Medulla oblongata (tissue), 1 donor: ENCODE measurements at regions not wholly inside any gene's neighbourhood (a gene's known extent, or its start where the extent isn't known, plus 50 kb on each side); places are given as distances from the start of the nearest gene placed in this dataset.

Source experiments
- DNase-seq: peaks from one replicate; pipeline ENCODE4 v3.0.0-alpha.2; 2015; ENCODE audit errors: extremely low spot score

- DNase-seq: no peak
Measured at GRCh38 chr18:78770139-78770822, 209.3 kb upstream of the SALL3 start.

- DNase-seq: no peak
Measured at GRCh38 chr18:78770823-78771139, 208.8 kb upstream of the SALL3 start.

GRCh38 chr18:78771496-78772359 lies 207.9 kb upstream of the SALL3 start:
- DNase-seq: no peak

GRCh38 chr18:78772360-78773302 lies 207.0 kb upstream of the SALL3 start:
- no peak for DNase-seq

- no peak for DNase-seq
Measured at GRCh38 chr18:78773303-78773755, 206.3 kb upstream of the SALL3 start.

- no peak for DNase-seq
Measured at GRCh38 chr18:78773819-78774218, 205.8 kb upstream of the SALL3 start.

- DNase-seq: no peak
Measured at GRCh38 chr18:78774741-78775141, 204.9 kb upstream of the SALL3 start.

GRCh38 chr18:78776151-78776550 lies 203.5 kb upstream of the SALL3 start:
- DNase-seq: no peak

- no peak for DNase-seq
Measured at GRCh38 chr18:78776706-78777285, 202.8 kb upstream of the SALL3 start.

- no peak for DNase-seq
Measured at GRCh38 chr18:78777992-78778391, 201.6 kb upstream of the SALL3 start.

GRCh38 chr18:78778651-78779050 lies 201.0 kb upstream of the SALL3 start:
- DNase-seq: no peak

- DNase-seq: no peak
Measured at GRCh38 chr18:78779996-78780718, 199.5 kb upstream of the SALL3 start.

- no peak for DNase-seq
Measured at GRCh38 chr18:78780719-78781600, 198.7 kb upstream of the SALL3 start.

- DNase-seq: no peak
Measured at GRCh38 chr18:78781601-78781960, 198.0 kb upstream of the SALL3 start.

- no peak for DNase-seq
Measured at GRCh38 chr18:78782951-78783563, 196.6 kb upstream of the SALL3 start.

- no peak for DNase-seq
Measured at GRCh38 chr18:78783564-78783960, 196.1 kb upstream of the SALL3 start.

- DNase-seq: no peak
Measured at GRCh38 chr18:78784861-78785260, 194.8 kb upstream of the SALL3 start.

- no peak for DNase-seq
Measured at GRCh38 chr18:78785706-78786105, 193.9 kb upstream of the SALL3 start.

- DNase-seq: no peak
Measured at GRCh38 chr18:78786776-78787175, 192.8 kb upstream of the SALL3 start.

GRCh38 chr18:78787751-78788150 lies 191.9 kb upstream of the SALL3 start:
- no peak for DNase-seq
